ENCODE measurements at regions not wholly inside any gene's neighbourhood (a gene's known extent, or its start where the extent isn't known, plus 50 kb on each side); places are given as distances from the start of the nearest gene placed in this dataset.

GRCh38 chr2:180924063-180924462 is 56.3 kb upstream of the UBE2E3 start:
- Histone ChIP-seq H3F3A (ENCODE audit: insufficient read depth, low read length, poor library complexity, severe bottlenecking) (no peaks in the 10 kb centered on the region), H3K36me3 (ENCODE audit: insufficient read depth, low read length) (no peaks in the 10 kb centered on the region), H2AFZ (ENCODE audit: low read depth, low read length) (no peak overlapping the region), H3K27me3 (ENCODE audit: insufficient read depth, low read depth, low read length) (no peaks in the 10 kb centered on the region), H3K4me3 (ENCODE audit: low read length) (no peak overlapping the region), H3K4me2 (ENCODE audit: low read length) (no peak overlapping the region), H3K27ac (ENCODE audit: low read length) (no peak overlapping the region), H3K9ac (ENCODE audit: low read length) (no peak overlapping the region), H3K79me2 (replicated peaks; ENCODE audit: insufficient read depth, low read length) (no peaks in the 10 kb centered on the region), H3K9me2 (ENCODE audit: insufficient read depth, low read length) (no peaks in the 10 kb centered on the region), H3K9me3 (ENCODE audit: low read length) (no peaks in the 10 kb centered on the region), H4K20me1 (ENCODE audit: insufficient read depth) (no peaks in the 10 kb centered on the region)
- TF ChIP-seq EP300 (conservative IDR thresholded peaks at IDR 0.05; ENCODE audit: poor library complexity, severe bottlenecking), result no peak
- TF ChIP-seq, protein P1, sequence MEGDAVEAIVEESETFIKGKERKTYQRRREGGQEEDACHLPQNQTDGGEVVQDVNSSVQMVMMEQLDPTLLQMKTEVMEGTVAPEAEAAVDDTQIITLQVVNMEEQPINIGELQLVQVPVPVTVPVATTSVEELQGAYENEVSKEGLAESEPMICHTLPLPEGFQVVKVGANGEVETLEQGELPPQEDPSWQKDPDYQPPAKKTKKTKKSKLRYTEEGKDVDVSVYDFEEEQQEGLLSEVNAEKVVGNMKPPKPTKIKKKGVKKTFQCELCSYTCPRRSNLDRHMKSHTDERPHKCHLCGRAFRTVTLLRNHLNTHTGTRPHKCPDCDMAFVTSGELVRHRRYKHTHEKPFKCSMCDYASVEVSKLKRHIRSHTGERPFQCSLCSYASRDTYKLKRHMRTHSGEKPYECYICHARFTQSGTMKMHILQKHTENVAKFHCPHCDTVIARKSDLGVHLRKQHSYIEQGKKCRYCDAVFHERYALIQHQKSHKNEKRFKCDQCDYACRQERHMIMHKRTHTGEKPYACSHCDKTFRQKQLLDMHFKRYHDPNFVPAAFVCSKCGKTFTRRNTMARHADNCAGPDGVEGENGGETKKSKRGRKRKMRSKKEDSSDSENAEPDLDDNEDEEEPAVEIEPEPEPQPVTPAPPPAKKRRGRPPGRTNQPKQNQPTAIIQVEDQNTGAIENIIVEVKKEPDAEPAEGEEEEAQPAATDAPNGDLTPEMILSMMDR (IDR thresholded peaks at IDR 0.05; ENCODE audit: poor library complexity, severe bottlenecking), result no peak
- TF ChIP-seq SMC3 (conservative IDR thresholded peaks at IDR 0.05; ENCODE audit: poor library complexity), result no peak
- TF ChIP-seq EZH2 (IDR thresholded peaks at IDR 0.05; ENCODE audit: borderline replicate concordance, insufficient read depth, low read length, poor library complexity, severe bottlenecking), result no peak
- TF ChIP-seq REST (IDR thresholded peaks at IDR 0.05; ENCODE audit: borderline replicate concordance), result no peak
- TF ChIP-seq POLR2AphosphoS5 (IDR thresholded peaks at IDR 0.05), result no peak
- TF ChIP-seq TAF1 (IDR thresholded peaks at IDR 0.05; ENCODE audit: low read depth), result no peak
- TF ChIP-seq RAD21 (conservative IDR thresholded peaks at IDR 0.05), result no peak
- TF ChIP-seq MXI1 (conservative IDR thresholded peaks at IDR 0.05; ENCODE audit: poor library complexity, severe bottlenecking), result no peak

DNA sequence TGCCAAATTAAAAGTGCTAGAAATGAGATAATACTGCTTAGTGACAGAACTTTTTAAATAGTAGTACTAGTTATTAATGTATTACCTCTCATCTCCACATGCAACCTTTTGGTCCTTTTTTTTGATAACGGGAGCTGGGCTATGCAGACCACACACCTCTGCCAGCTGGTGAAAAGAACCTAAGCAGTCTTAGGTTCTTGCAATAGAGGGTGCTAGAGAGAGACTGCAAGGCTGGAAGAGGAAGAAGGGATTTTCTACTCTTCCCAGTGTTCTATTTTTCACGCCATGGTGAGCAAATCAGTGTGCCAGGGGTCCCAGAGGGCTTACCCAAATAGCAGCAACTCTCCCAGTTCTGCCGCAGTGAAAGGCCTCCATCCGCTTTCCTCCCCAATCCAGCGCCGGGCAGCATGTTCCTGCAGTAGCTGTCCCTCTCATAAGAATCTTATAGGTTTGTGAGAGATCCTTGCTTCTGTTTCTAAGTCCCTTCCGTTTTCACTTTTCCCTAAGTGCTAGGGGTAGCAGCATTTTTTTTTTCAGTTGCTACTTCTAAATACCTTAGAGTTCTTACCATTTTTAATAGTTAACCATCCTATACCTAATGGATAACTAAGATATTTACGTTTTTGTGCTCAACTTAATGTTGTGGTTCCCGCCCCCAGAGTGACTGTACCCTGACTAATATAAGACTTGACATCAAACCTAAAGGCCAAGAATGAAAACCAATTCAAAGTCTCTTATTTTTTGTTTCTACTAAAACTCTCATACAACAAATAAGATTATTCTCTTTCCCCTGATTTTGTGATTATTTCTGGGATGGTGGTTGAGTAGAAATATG is 69.4 kb upstream of the UBE2E3 start:
- no peaks in the 10 kb centered on the region for H3K9me3 ChIP-seq (ENCODE audit: low read length)
- H3K4me3 ChIP-seq (ENCODE audit: low read length), result no peak overlapping the region
- H3K79me2 ChIP-seq (replicated peaks; ENCODE audit: insufficient read depth, low read length), result no peaks in the 10 kb centered on the region
- no peak overlapping the region for H3K9ac ChIP-seq (ENCODE audit: low read length)
- no peak overlapping the region for H3K27ac ChIP-seq (ENCODE audit: low read length)
- no peaks in the 10 kb centered on the region for H3K36me3 ChIP-seq (ENCODE audit: insufficient read depth, low read length)
- H4K20me1 ChIP-seq (ENCODE audit: insufficient read depth), result no peaks in the 10 kb centered on the region
- TF ChIP-seq RAD21 (conservative IDR thresholded peaks at IDR 0.05) (no peak), SMC3 (conservative IDR thresholded peaks at IDR 0.05; ENCODE audit: poor library complexity) (no peak)
- H3F3A ChIP-seq (ENCODE audit: insufficient read depth, low read length, poor library complexity, severe bottlenecking), result no peaks in the 10 kb centered on the region
- H3K27me3 ChIP-seq (ENCODE audit: insufficient read depth, low read depth, low read length), result no peaks in the 10 kb centered on the region
- no peak overlapping the region for H3K4me2 ChIP-seq (ENCODE audit: low read length)
- H3K9me2 ChIP-seq (ENCODE audit: insufficient read depth, low read length), result no peaks in the 10 kb centered on the region
- no peak overlapping the region for H2AFZ ChIP-seq (ENCODE audit: low read depth, low read length)

Data from neural cell (in vitro differentiated cells).